HG02642 (cell line): ENCODE measurements at regions not wholly inside any gene's neighbourhood (a gene's known extent, or its start where the extent isn't known, plus 50 kb on each side); places are given as distances from the start of the nearest gene placed in this dataset.
"Not testable (repeated sequence)": the region's sequence is repeated elsewhere in the genome, so short reads cannot be mapped to it uniquely, and the experiment has no call there.

Experiments used
- ATAC-seq: cut with Tn5 transposase; IDR thresholded peaks from one replicate; pipeline ENCODE4 v1.9.1; 2021; ENCODE audit warnings: mild to moderate bottlenecking; ENCODE audit not compliant: unreplicated experiment, poor library complexity

- ATAC-seq, result no peak
These were observed 1614.7 kb downstream of the STIM2 start for GRCh38 chr4:28475381-28475780.

GRCh38 chr4:28479666-28480065 lies 1619.0 kb downstream of the STIM2 start:
- no peak for ATAC-seq

DNA sequence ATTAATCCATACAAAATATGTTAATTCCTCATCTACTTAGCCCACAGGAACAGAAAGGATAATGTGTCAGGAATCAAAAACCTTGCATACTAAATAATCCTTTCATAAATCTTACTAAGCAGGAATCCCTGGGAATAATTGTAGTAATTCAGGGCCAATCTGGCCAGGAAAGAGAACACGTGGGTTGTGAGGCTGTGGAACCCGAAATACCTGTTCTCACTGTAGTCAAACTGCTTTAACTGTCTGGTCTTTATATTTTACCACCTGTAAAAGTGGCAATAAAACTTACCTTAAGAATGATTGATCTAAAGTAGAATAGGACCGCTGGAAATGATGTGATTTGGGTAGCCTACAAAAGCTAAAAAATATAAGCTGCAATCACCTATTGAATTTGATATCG lies 1620.9 kb downstream of the STIM2 start:
- ATAC-seq, result no peak

DNA sequence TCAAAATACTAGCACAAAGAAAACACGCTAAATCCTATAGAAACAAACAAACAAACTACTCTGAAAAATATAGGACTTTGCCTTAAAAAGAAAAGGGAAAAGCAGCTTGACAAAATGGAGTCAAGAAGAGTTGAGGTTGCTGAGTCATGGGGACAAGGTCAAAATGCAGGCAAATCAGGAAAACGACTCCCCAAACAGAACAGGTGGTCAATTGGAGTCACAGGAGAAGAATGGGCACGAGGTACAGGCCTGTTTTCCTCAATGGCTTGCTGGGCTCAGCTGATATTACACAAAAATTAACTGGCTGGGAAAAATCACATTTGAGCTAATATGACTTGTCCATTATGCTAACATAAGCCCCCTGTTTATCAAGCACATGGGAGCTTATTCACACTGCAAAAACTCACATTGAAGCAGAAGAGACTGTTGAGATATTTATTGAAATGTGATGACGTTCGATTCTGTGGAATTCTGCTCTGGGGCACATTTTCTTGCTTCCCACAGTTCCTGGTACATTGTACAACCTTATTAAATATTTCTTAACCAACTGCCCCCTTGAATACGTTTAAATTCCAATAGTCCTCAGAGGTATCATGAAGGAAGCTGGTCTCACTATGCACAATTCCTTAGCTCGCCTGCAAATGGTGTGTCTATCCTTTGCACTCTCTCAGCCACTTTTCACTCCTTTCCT lies 1622.1 kb downstream of the STIM2 start:
- no peak for ATAC-seq

DNA sequence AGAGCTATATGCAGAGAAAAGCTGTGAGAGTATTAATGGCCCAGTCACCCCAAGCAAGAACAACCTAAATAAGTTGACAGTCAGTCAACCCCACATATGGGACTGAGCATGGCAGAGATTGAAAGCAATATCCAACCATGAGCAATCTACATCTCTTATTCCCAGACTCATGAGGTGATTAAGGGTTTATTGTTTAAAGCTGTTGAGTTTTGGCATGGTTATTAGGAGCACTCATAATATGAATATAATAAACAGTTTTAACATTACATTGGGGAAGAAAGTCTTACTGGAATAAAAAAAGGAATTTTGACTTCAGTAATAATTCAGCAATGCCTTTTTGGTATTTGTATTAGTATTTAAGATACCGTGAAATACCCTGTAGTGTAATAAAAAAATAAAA lies 1627.4 kb downstream of the STIM2 start:
- no peak for ATAC-seq

GRCh38 chr4:28490669-28491068 lies 1630.0 kb downstream of the STIM2 start:
- no peak for ATAC-seq

DNA sequence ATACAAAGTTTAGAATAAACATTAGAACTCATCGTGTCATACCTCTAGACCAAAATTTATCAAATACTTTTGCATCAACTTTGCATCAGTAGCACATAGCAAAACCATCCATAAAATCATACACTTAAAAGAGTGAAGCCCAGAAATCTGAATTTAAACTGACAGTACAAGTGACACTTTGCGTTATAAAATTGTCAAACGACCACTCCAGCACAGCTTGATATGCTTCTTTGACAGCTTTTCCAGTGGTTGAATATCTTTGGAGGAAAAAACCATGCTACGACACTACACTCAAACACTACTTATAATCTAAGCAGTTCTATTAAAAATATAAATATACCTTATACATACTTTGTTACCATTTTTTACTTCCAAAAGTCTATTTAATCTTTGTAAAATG lies 1644.4 kb downstream of the STIM2 start:
- ATAC-seq, result no peak

- no peak for ATAC-seq
These were observed 1648.0 kb downstream of the STIM2 start for GRCh38 chr4:28508636-28509035.

DNA sequence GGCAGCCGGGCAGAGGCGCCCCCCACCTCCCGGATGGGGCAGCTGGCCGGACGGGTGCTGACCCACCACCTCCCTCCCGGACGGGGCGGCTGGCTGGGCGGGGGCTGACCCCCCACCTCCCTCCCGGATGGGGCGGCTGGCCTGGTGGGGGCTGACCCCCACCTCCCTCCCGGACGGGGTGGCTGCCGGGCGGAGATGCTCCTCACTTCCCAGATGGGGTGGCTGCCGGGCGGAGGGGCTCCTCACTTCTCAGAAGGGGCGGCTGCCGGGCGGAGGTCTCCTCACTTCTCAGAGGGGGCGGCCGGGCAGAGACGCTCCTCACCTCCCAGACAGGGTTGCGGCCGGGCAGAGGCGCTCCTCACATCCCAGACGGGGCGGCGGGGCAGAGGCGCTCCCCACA lies 1654.1 kb downstream of the STIM2 start:
- not testable (repeated sequence) for ATAC-seq

GRCh38 chr4:28518561-28519165 lies 1658.0 kb downstream of the STIM2 start:
- no peak for ATAC-seq

GRCh38 chr4:28523681-28524190 lies 1663.1 kb downstream of the STIM2 start:
- no peak for ATAC-seq

GRCh38 chr4:28536124-28536523 lies 1675.5 kb downstream of the STIM2 start:
- no peak for ATAC-seq

DNA sequence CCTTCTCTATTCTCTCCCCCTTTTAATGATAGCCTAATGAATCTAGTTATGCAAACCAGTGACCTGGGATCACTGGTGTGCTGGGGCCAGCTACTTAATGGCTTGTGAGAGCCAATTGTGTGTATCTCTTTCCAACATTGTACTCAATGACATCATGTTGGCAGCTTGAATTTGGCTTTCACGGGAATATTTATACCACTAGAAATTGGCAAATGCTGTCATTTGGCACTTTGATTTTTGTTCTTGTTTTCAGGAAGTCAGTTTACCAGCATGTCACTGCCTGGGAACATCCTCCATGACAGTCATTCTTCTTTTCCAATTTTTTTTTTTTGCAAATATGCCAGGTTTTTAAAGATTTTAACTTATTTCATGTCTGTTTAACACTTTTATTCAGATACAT lies 1685.3 kb downstream of the STIM2 start:
- no peak for ATAC-seq

GRCh38 chr4:28548136-28548535 lies 1687.5 kb downstream of the STIM2 start:
- no peak for ATAC-seq

GRCh38 chr4:28548594-28548993 lies 1688.0 kb downstream of the STIM2 start:
- no peak for ATAC-seq

- no peak for ATAC-seq
These were observed 1695.2 kb downstream of the STIM2 start for GRCh38 chr4:28555866-28556265.

DNA sequence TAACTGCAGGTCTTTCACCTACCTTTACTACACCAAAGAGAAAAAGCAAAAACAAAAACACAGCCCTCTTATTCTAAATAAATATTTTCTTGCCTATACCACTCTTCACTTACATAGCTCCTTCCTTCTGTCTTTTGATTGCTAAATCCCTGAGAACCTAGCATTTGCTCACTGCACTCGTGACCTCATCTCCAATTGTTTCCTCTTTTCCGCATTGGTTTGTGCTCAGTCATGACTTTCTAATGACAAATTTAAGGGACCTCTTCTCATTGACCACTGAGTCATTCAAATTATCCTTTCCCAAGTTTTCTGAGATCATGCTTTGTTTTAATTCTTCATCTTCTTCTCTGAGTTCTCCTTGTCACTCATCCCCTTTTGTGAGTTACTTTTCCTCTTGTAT lies 1697.1 kb downstream of the STIM2 start:
- no peak for ATAC-seq

GRCh38 chr4:28558895-28559294 lies 1698.3 kb downstream of the STIM2 start:
- ATAC-seq, result no peak

DNA sequence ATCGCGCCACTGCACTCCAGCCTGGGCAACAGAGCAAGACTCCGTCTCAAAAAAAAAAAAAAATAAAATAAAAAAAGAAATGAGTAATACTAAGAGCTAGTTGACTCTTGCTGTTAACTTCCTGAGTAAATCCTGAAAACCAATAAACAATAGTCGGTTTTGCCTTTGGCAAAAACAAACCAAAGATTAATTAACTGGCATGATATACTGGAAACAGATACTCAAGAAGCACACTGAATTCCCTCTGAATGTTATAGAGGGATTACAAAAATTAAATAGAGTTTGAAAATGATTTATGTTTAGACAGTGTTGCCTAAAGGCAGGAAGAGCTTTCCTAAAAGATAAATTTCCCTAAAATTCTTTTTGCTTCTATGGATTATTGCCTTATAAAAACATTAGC lies 1702.3 kb downstream of the STIM2 start:
- ATAC-seq, result no peak

DNA sequence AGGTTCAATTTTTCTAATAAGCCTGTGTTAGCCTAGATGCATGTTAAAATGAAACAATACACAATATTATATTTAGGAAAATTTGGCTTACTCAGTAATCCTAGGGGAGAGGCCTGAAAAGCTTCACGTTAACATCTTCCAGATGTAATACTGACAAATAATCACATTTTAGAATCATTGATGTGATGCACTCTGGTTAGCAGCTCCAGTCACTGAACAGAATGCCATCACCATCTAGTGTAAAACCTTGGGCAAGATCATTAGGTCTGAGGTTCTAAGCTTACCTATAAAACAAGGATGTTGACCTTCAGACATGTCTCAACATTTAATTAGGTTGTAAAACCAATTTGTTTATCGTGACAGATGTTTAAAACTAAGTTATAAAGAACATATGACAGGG lies 1704.8 kb downstream of the STIM2 start:
- no peak for ATAC-seq

- no peak for ATAC-seq
These were observed 1740.3 kb downstream of the STIM2 start for GRCh38 chr4:28600958-28601357.

GRCh38 chr4:28621591-28621990 lies 1761.0 kb downstream of the STIM2 start:
- ATAC-seq, result no peak
